ENCODE measurements at regions not wholly inside any gene's neighbourhood (a gene's known extent, or its start where the extent isn't known, plus 50 kb on each side); places are given as distances from the start of the nearest gene placed in this dataset.

DNA sequence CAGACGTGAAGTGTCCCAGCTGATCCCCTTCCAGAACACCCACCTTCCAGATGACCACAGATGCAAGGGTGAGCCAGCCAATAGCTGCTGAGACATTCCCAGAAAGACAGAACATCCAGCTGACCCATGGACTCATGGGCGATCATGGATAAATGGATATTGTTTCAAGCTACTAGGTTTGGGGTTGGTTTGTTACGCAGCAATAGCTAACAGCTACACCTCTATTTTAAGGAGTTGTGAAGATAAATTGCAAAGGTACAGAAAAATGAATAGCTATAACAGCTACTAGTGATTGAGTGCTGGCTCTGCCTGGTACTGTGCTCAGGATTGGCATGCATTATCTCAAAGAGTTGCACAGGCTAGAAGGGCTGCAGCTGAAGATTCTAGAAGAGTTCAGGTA lies 122.5 kb downstream of the MIAT start:
- H2BK15ac ChIP-seq (ENCODE audit: low read length): no peak overlapping the region
- no peak overlapping the region for H3K4ac ChIP-seq (replicated peaks; ENCODE audit: insufficient read length, low read depth, low read length)
- no peaks in the 10 kb centered on the region for H3K23me2 ChIP-seq (ENCODE audit: low read depth, low read length)
- no peak overlapping the region for H3K9ac ChIP-seq (replicated peaks in 1 of 4; ENCODE audit: extremely low read depth in 1 of 4, low read depth in 3 of 4, low read length in 3 of 4)
- H3K4me2 ChIP-seq (ENCODE audit: insufficient read depth in 1 of 2, low read depth in 2 of 2, low read length in 2 of 2): no peak overlapping the region
- H4K20me1 ChIP-seq (replicated peaks in 1 of 2; ENCODE audit: control insufficient read depth in 1 of 2, insufficient read depth in 2 of 2, low read length in 2 of 2): no peaks in the 10 kb centered on the region
- H3K27ac ChIP-seq (ENCODE audit: low read depth, low read length): no peak overlapping the region
- no peak for DNase-seq (ENCODE audit: low read depth in 1 of 2, low spot score in 2 of 2)
- ChIA-PET CTCF (ENCODE audit: partially characterized antibody) (interaction anchor here (0.8 to 1.9 kb wide), 8 partner anchors 11 to 107 kb away, joined by 3 to 5 read pairs (median 4); no protein-coding TSS in a partner anchor), POLR2A (ENCODE audit: partially characterized antibody) (interaction anchor here (0.6 kb wide), 1 partner anchor 243 kb away, joined by 3 read pairs; no protein-coding TSS in a partner anchor)
- FAIRE-seq: no peak
- peaks cover 0 to 9% of the 10 kb centered on the region in 2 experiments; a peak in 1 of 4 replicates for H3K9me3 ChIP-seq (ENCODE audit: insufficient read depth in 2 of 2, low read depth in 1 of 2, low read length in 1 of 2)
- H2BK20ac ChIP-seq (ENCODE audit: low read length): peak overlapping the region; percentile 9; the same call in 1 of the 2 replicates
- H2AK5ac ChIP-seq (ENCODE audit: low read depth, low read length): 0 out of 2 replicates have a peak overlapping the region, but pooled peaks have one; percentile 57
- H2BK5ac ChIP-seq (ENCODE audit: low read depth, low read length): no peak overlapping the region
- no peak overlapping the region for H2AFZ ChIP-seq (ENCODE audit: low read length)
- no peak overlapping the region for H4K8ac ChIP-seq (ENCODE audit: extremely low read depth, insufficient read depth, low read length)
- no peak overlapping the region for H3K4me3 ChIP-seq (ENCODE audit: extremely low read depth in 1 of 4, insufficient read depth in 2 of 4, low read depth in 3 of 4, low read length in 4 of 4)
- H3K14ac ChIP-seq (ENCODE audit: insufficient read length): no peak overlapping the region
- no peak overlapping the region for H4K5ac ChIP-seq (ENCODE audit: insufficient read length, low read depth, low read length)
- TF ChIP-seq RFX5 (IDR thresholded peaks at IDR 0.05; ENCODE audit: borderline replicate concordance, low read depth, low read length) (no peak), KDM1A (IDR thresholded peaks at IDR 0.05; ENCODE audit: borderline replicate concordance, low read length) (peak; percentile 20; the same call in 1 of the 2 replicates)
- H3K36me3 ChIP-seq (ENCODE audit: control insufficient read depth in 2 of 4, insufficient read depth in 4 of 4, low read length in 3 of 4): 0 out of 8 replicates have a peak, but pooled peaks cover 0 to 3% (median 0%) of the 10 kb centered on the region in 4 experiments
- no peak overlapping the region for H2BK120ac ChIP-seq (replicated peaks; ENCODE audit: low read depth, low read length)
- H2BK12ac ChIP-seq (ENCODE audit: low read depth, low read length): no peak overlapping the region
- H3K18ac ChIP-seq (ENCODE audit: extremely low read depth, low read length): no peak overlapping the region
- H3K23ac ChIP-seq (ENCODE audit: insufficient read length): no peak overlapping the region
- H4K91ac ChIP-seq (replicated peaks; ENCODE audit: insufficient read length, low read length): no peak overlapping the region
- peaks cover 0 to 25% (median 9%) of the 10 kb centered on the region in 4 experiments; a peak in 5 of 7 replicates for H3K27me3 ChIP-seq (replicated peaks in 1 of 4; ENCODE audit: control insufficient read depth in 3 of 4, extremely low read depth in 1 of 4, insufficient read depth in 3 of 4, low read length in 3 of 4)
- no peaks in the 10 kb centered on the region for H3K79me2 ChIP-seq (ENCODE audit: control insufficient read depth in 1 of 2, insufficient read depth in 2 of 2, low read length in 2 of 2)
- H3K4me1 ChIP-seq (replicated peaks in 1 of 4; ENCODE audit: control insufficient read depth in 3 of 4, insufficient read depth in 4 of 4, low read length in 3 of 4): peaks cover 2 to 22% (median 6%) of the 10 kb centered on the region in 4 experiments; a peak in 4 of 7 replicates
- no peak overlapping the region for H3K56ac ChIP-seq (replicated peaks; ENCODE audit: insufficient read length, low read depth, low read length)
- no peaks in the 10 kb centered on the region for H3K79me1 ChIP-seq (ENCODE audit: low read depth, low read length)
- WGBS, 2 experiments (ENCODE audit: extremely low coverage in 1 of 2, insufficient coverage in 1 of 2, insufficient read length in 1 of 2, insufficient replicate concordance in 2 of 2, low coverage in 1 of 2, low lambda C conversion rate in 2 of 2, missing lambda C conversion rate in 1 of 2): 91% methylated on average over 3 of the region's 3 CpGs; no CpG with 5 or more reads in 1 of the 2 experiments

Measured in H1 (cell line).